Astrocyte (in vitro differentiated cells and primary cell): ENCODE measurements at regions not wholly inside any gene's neighbourhood (a gene's known extent, or its start where the extent isn't known, plus 50 kb on each side); places are given as distances from the start of the nearest gene placed in this dataset.

Experiments
- DNase-seq: peaks from one replicate; pipeline ENCODE4 v3.0.0-alpha.2; 2010; ENCODE audit warnings: low read depth
- FAIRE-seq: peaks from 2 replicates; lab custom pipeline; 2011; peaks lifted over from hg19 to GRCh38; lab: Jason Lieb, UNC
- H2AFZ ChIP-seq: 2 replicates; pipeline ENCODE4 v1.6.0; 2012; ENCODE audit warnings: low read depth, low read length, inconsistent platforms
- H3K27ac ChIP-seq: 2 replicates; pipeline ENCODE4 v1.5.1; 2011; ENCODE audit warnings: low read depth, low read length, inconsistent platforms
- H3K27me3 ChIP-seq: 2 replicates; pipeline ENCODE4 v1.6.0; 2011; ENCODE audit warnings: low read length, inconsistent platforms; ENCODE audit not compliant: insufficient read depth
- H3K36me3 ChIP-seq: 2 replicates; pipeline ENCODE4 v1.5.1; 2011; ENCODE audit warnings: low read length, inconsistent platforms; ENCODE audit not compliant: insufficient read depth
- H3K4me1 ChIP-seq: 2 replicates; pipeline ENCODE4 v1.5.1; 2011; ENCODE audit warnings: low read length, inconsistent platforms; ENCODE audit not compliant: insufficient read depth
- H3K4me2 ChIP-seq: 2 replicates; pipeline ENCODE4 v1.6.0; 2012; ENCODE audit warnings: low read length, inconsistent platforms
- H3K4me3 ChIP-seq: 2 replicates; pipeline ENCODE4 v1.5.1; 2011; ENCODE audit warnings: low read depth, mild to moderate bottlenecking, low read length, inconsistent platforms; ENCODE audit not compliant: insufficient read depth
- H3K79me2 ChIP-seq: 2 replicates; pipeline ENCODE4 v1.6.0; 2012; ENCODE audit warnings: mild to moderate bottlenecking, low read length, inconsistent platforms; ENCODE audit not compliant: insufficient read depth
- H3K9ac ChIP-seq: 2 replicates; pipeline ENCODE4 v1.6.0; 2012; ENCODE audit warnings: mild to moderate bottlenecking, low read length, inconsistent platforms
- H3K9me3 ChIP-seq: 2 replicates; pipeline ENCODE4 v1.5.1; 2012; ENCODE audit warnings: low read depth, mild to moderate bottlenecking, low read length, inconsistent platforms; ENCODE audit not compliant: insufficient read depth
- H4K20me1 ChIP-seq: 2 replicates; pipeline ENCODE4 v1.6.0; 2012; ENCODE audit warnings: low read length, inconsistent platforms; ENCODE audit not compliant: insufficient read depth
- H3K27ac Mint-ChIP-seq: one replicate; pipeline ENCODE4 v1.8.0; 2021; ENCODE audit warnings: mild to moderate bottlenecking, mixed read lengths; ENCODE audit not compliant: unreplicated experiment
- H3K27me3 Mint-ChIP-seq: one replicate; pipeline ENCODE4 v1.8.0; 2021; ENCODE audit warnings: low read depth, mixed read lengths; ENCODE audit not compliant: unreplicated experiment
- H3K36me3 Mint-ChIP-seq: one replicate; pipeline ENCODE4 v1.8.0; 2021; ENCODE audit warnings: low read depth, mixed read lengths; ENCODE audit not compliant: unreplicated experiment
- H3K4me1 Mint-ChIP-seq: one replicate; pipeline ENCODE4 v1.8.0; 2021; ENCODE audit warnings: low read depth, mixed read lengths; ENCODE audit not compliant: unreplicated experiment
- H3K4me3 Mint-ChIP-seq: one replicate; pipeline ENCODE4 v1.8.0; 2021; ENCODE audit warnings: mild to moderate bottlenecking, moderate library complexity, mixed read lengths; ENCODE audit not compliant: unreplicated experiment
- H3K9me3 Mint-ChIP-seq: one replicate; pipeline ENCODE4 v1.8.0; 2021; ENCODE audit warnings: mild to moderate bottlenecking, mixed read lengths; ENCODE audit not compliant: unreplicated experiment
- EZH2 ChIP-seq: IDR thresholded peaks from 2 replicates; pipeline ENCODE4 v1.6.1; 2012; ENCODE audit warnings: mild to moderate bottlenecking, low read length, inconsistent platforms; ENCODE audit not compliant: insufficient read depth
- TF ChIP-seq, protein P1 (sequence below): IDR thresholded peaks from 2 replicates; pipeline ENCODE4 v1.5.1; 2011; ENCODE audit warnings: low read depth, mild to moderate bottlenecking, inconsistent platforms, low read length, moderate library complexity; ENCODE audit not compliant: insufficient read depth

DNA sequence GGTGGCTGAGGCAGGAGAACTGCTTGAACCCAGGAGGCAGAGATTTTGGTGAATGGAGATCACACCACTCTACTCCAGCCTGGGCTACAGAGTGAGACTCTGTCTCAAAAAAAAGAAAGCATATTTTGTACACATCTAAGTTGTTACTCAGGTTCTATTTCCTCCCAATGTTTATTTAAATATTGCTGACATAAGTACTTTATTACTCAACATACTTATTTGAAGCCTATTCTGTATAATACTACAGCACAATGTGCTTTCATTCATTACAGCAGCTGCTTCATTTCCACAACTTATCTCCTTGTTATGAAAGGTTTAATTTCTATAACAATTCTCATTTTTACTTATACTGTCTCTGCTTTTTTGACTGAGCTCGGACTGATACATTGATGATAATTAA is 495.7 kb downstream of the SLITRK1 start:
- Mint-ChIP-seq H3K27ac (no peak overlapping the region), H3K9me3 (no peaks in the 10 kb centered on the region), H3K4me1 (peaks cover 3% of the 10 kb centered on the region), H3K36me3 (no peaks in the 10 kb centered on the region), H3K27me3 (no peaks in the 10 kb centered on the region), H3K4me3 (no peak overlapping the region)
- no peak for FAIRE-seq
- Histone ChIP-seq H3K9me3 (no peaks in the 10 kb centered on the region), H3K4me2 (no peak overlapping the region), H3K36me3 (no peaks in the 10 kb centered on the region), H3K4me1 (no peaks in the 10 kb centered on the region), H3K4me3 (no peak overlapping the region), H3K9ac (no peak overlapping the region), H3K27ac (no peak overlapping the region), H2AFZ (no peak overlapping the region), H3K79me2 (no peaks in the 10 kb centered on the region), H3K27me3 (no peaks in the 10 kb centered on the region), H4K20me1 (no peaks in the 10 kb centered on the region)
- DNase-seq: no peak
- TF ChIP-seq, protein P1, sequence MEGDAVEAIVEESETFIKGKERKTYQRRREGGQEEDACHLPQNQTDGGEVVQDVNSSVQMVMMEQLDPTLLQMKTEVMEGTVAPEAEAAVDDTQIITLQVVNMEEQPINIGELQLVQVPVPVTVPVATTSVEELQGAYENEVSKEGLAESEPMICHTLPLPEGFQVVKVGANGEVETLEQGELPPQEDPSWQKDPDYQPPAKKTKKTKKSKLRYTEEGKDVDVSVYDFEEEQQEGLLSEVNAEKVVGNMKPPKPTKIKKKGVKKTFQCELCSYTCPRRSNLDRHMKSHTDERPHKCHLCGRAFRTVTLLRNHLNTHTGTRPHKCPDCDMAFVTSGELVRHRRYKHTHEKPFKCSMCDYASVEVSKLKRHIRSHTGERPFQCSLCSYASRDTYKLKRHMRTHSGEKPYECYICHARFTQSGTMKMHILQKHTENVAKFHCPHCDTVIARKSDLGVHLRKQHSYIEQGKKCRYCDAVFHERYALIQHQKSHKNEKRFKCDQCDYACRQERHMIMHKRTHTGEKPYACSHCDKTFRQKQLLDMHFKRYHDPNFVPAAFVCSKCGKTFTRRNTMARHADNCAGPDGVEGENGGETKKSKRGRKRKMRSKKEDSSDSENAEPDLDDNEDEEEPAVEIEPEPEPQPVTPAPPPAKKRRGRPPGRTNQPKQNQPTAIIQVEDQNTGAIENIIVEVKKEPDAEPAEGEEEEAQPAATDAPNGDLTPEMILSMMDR: no peak
- no peak for TF ChIP-seq EZH2

DNA sequence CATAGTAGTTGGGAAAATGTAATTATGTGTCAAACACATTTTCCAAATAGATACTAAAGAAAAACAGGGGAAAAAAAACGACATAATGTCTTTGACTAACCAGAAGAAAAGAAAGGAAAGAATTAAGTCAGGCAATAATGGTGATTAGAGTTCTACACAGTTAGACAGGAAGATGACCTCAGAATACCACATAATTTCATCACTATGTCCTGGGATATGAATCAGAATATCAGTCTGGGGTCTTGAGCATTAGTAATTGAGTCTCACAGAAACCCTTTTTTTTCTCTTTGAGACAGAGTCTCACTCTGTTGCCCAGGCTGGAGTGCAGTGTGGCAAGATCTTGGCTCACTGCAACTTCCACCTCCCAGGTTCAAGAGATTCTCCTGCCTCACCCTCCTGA is 503.4 kb downstream of the SLITRK1 start:
- DNase-seq (no peak), FAIRE-seq (no peak)
- Histone ChIP-seq H3K27me3 (no peaks in the 10 kb centered on the region), H2AFZ (no peak overlapping the region), H3K27ac (no peak overlapping the region), H3K9me3 (no peaks in the 10 kb centered on the region), H3K4me1 (no peaks in the 10 kb centered on the region), H3K36me3 (no peaks in the 10 kb centered on the region), H3K4me2 (no peak overlapping the region), H3K4me3 (no peak overlapping the region), H3K79me2 (no peaks in the 10 kb centered on the region), H3K9ac (no peak overlapping the region), H4K20me1 (no peaks in the 10 kb centered on the region)
- H3K36me3 Mint-ChIP-seq: no peaks in the 10 kb centered on the region
- TF ChIP-seq EZH2: no peak
- TF ChIP-seq, protein P1: no peak
- peak overlapping the region; percentile 10 for H3K27ac Mint-ChIP-seq
- H3K4me1 Mint-ChIP-seq: no peaks in the 10 kb centered on the region
- no peaks in the 10 kb centered on the region for H3K27me3 Mint-ChIP-seq
- H3K9me3 Mint-ChIP-seq: no peaks in the 10 kb centered on the region
- H3K4me3 Mint-ChIP-seq: no peak overlapping the region

DNA sequence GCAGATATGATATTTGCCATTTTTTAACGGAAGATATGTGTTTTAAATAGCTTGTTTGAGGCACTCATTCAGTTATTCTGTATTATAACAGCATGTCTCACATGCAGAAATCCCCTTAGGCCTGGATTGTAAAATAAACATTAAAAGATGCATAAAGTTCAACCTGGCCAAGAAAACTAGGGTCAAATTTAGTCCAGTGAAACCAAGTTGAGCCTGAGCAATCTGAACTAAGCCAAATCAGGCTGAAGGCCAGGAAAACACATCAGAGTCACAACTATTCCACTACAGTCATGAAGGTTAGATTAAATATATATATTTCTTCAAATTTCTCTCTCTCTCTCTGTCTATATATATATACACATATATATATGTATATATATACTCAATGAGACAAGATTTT is 504.8 kb downstream of the SLITRK1 start:
- H3K4me2 ChIP-seq: no peak overlapping the region
- H3K27ac Mint-ChIP-seq: no peak overlapping the region
- no peak for TF ChIP-seq EZH2
- TF ChIP-seq, protein P1: no peak
- no peaks in the 10 kb centered on the region for H3K36me3 ChIP-seq
- no peaks in the 10 kb centered on the region for H4K20me1 ChIP-seq
- no peaks in the 10 kb centered on the region for H3K4me1 ChIP-seq
- no peaks in the 10 kb centered on the region for H3K9me3 Mint-ChIP-seq
- no peak overlapping the region for H3K9ac ChIP-seq
- H3K27ac ChIP-seq: no peak overlapping the region
- H3K36me3 Mint-ChIP-seq: no peaks in the 10 kb centered on the region
- no peak for FAIRE-seq
- H3K9me3 ChIP-seq: no peaks in the 10 kb centered on the region
- H3K4me3 ChIP-seq: no peak overlapping the region
- no peaks in the 10 kb centered on the region for H3K27me3 ChIP-seq
- H3K4me1 Mint-ChIP-seq: peaks cover 2% of the 10 kb centered on the region
- DNase-seq: no peak
- no peaks in the 10 kb centered on the region for H3K27me3 Mint-ChIP-seq
- no peaks in the 10 kb centered on the region for H3K79me2 ChIP-seq
- H2AFZ ChIP-seq: no peak overlapping the region
- no peak overlapping the region for H3K4me3 Mint-ChIP-seq
